ENCODE measurements at regions not wholly inside any gene's neighbourhood (a gene's known extent, or its start where the extent isn't known, plus 50 kb on each side); places are given as distances from the start of the nearest gene placed in this dataset.
A peak's percentile ranks its signal among the peaks of the same experiment; 100 is the strongest.

- H3K36me3 ChIP-seq (replicated peaks; ENCODE audit: insufficient read depth, low read depth), result no peaks in the 10 kb centered on the region
- no peaks in the 10 kb centered on the region for H3K27me3 ChIP-seq
- WGBS (ENCODE audit: low lambda C conversion rate, missing lambda C conversion rate), result 10% methylated on average over 3 of the region's 3 CpGs
- H2AFZ ChIP-seq, result no peak overlapping the region
- no peaks in the 10 kb centered on the region for H3K9me2 ChIP-seq (replicated peaks; ENCODE audit: insufficient read depth)
- no peak for DNase-seq (ENCODE audit: low spot score)
- H3K4me2 ChIP-seq, result no peak overlapping the region
- H3K9me3 ChIP-seq (ENCODE audit: low read depth), result no peaks in the 10 kb centered on the region
- no peak overlapping the region for H3K27ac ChIP-seq
- no peak overlapping the region for H3K4me3 ChIP-seq
- H3K79me2 ChIP-seq, result no peaks in the 10 kb centered on the region
- TF ChIP-seq EZH2 (IDR thresholded peaks at IDR 0.05; ENCODE audit: borderline replicate concordance), result no peak
- no peak for TF ChIP-seq CTCF (IDR thresholded peaks at IDR 0.05; ENCODE audit: poor library complexity)
- no peak for TF ChIP-seq EZH2phosphoT487 (IDR thresholded peaks at IDR 0.05; ENCODE audit: low read depth, severe bottlenecking, unreplicated experiment)
- H3K4me1 ChIP-seq (ENCODE audit: insufficient read depth), result peaks cover 4% of the 10 kb centered on the region
- no peaks in the 10 kb centered on the region for H4K20me1 ChIP-seq (ENCODE audit: insufficient read depth, poor library complexity, severe bottlenecking)
Observed at GRCh38 chr5:89998519-89999305, 410.8 kb downstream of the CETN3 start.

GRCh38 chr5:89996890-89997289 lies 412.7 kb downstream of the CETN3 start:
- no peaks in the 10 kb centered on the region for H4K20me1 ChIP-seq (ENCODE audit: insufficient read depth, poor library complexity, severe bottlenecking)
- peaks cover 4% of the 10 kb centered on the region for H3K4me1 ChIP-seq (ENCODE audit: insufficient read depth)
- H3K36me3 ChIP-seq (replicated peaks; ENCODE audit: insufficient read depth, low read depth), result no peaks in the 10 kb centered on the region
- H3K27ac ChIP-seq, result no peak overlapping the region
- WGBS (ENCODE audit: low lambda C conversion rate, missing lambda C conversion rate), result 72% methylated on average over 5 of the region's 5 CpGs
- no peaks in the 10 kb centered on the region for H3K79me2 ChIP-seq
- no peaks in the 10 kb centered on the region for H3K9me3 ChIP-seq (ENCODE audit: low read depth)
- no peak overlapping the region for H3K4me2 ChIP-seq
- no peaks in the 10 kb centered on the region for H3K9me2 ChIP-seq (replicated peaks; ENCODE audit: insufficient read depth)
- no peak overlapping the region for H3K4me3 ChIP-seq
- no peak overlapping the region for H2AFZ ChIP-seq
- DNase-seq (ENCODE audit: low spot score), result peak; percentile 45
- no peaks in the 10 kb centered on the region for H3K27me3 ChIP-seq
- no peak for TF ChIP-seq EZH2 (IDR thresholded peaks at IDR 0.05; ENCODE audit: borderline replicate concordance)
- peak; percentile 97 for TF ChIP-seq EZH2phosphoT487 (IDR thresholded peaks at IDR 0.05; ENCODE audit: low read depth, severe bottlenecking, unreplicated experiment)

GRCh38 chr5:89996335-89996734 lies 413.2 kb downstream of the CETN3 start:
- Histone ChIP-seq H3K79me2 (no peaks in the 10 kb centered on the region), H4K20me1 (ENCODE audit: insufficient read depth, poor library complexity, severe bottlenecking) (no peaks in the 10 kb centered on the region), H3K4me2 (no peak overlapping the region), H3K9me2 (replicated peaks; ENCODE audit: insufficient read depth) (no peaks in the 10 kb centered on the region), H3K4me1 (ENCODE audit: insufficient read depth) (peaks cover 4% of the 10 kb centered on the region), H3K4me3 (no peak overlapping the region), H3K36me3 (replicated peaks; ENCODE audit: insufficient read depth, low read depth) (no peaks in the 10 kb centered on the region), H3K9me3 (ENCODE audit: low read depth) (no peaks in the 10 kb centered on the region), H3K27ac (no peak overlapping the region), H2AFZ (no peak overlapping the region), H3K27me3 (no peaks in the 10 kb centered on the region)
- 83% methylated on average over 1 of the region's 1 CpG for WGBS (ENCODE audit: low lambda C conversion rate, missing lambda C conversion rate)
- DNase-seq (ENCODE audit: low spot score), result no peak
- no peak for TF ChIP-seq EZH2phosphoT487 (IDR thresholded peaks at IDR 0.05; ENCODE audit: low read depth, severe bottlenecking, unreplicated experiment)
- no peak for TF ChIP-seq CTCF (IDR thresholded peaks at IDR 0.05; ENCODE audit: poor library complexity)
- TF ChIP-seq EZH2 (IDR thresholded peaks at IDR 0.05; ENCODE audit: borderline replicate concordance), result no peak

GRCh38 chr5:89994266-89994665 lies 415.3 kb downstream of the CETN3 start:
- DNase-seq (ENCODE audit: low spot score), result no peak
- no peaks in the 10 kb centered on the region for H3K79me2 ChIP-seq
- no peak overlapping the region for H3K4me2 ChIP-seq
- H2AFZ ChIP-seq, result no peak overlapping the region
- no peak for TF ChIP-seq EZH2 (IDR thresholded peaks at IDR 0.05; ENCODE audit: borderline replicate concordance)
- TF ChIP-seq EZH2phosphoT487 (IDR thresholded peaks at IDR 0.05; ENCODE audit: low read depth, severe bottlenecking, unreplicated experiment), result no peak
- no peak for TF ChIP-seq CTCF (IDR thresholded peaks at IDR 0.05; ENCODE audit: poor library complexity)
- no peaks in the 10 kb centered on the region for H3K27me3 ChIP-seq
- H4K20me1 ChIP-seq (ENCODE audit: insufficient read depth, poor library complexity, severe bottlenecking), result no peaks in the 10 kb centered on the region
- H3K9me2 ChIP-seq (replicated peaks; ENCODE audit: insufficient read depth), result no peaks in the 10 kb centered on the region
- no peaks in the 10 kb centered on the region for H3K9me3 ChIP-seq (ENCODE audit: low read depth)
- no peak overlapping the region for H3K27ac ChIP-seq
- H3K4me3 ChIP-seq, result no peak overlapping the region
- no peaks in the 10 kb centered on the region for H3K36me3 ChIP-seq (replicated peaks; ENCODE audit: insufficient read depth, low read depth)
- H3K4me1 ChIP-seq (ENCODE audit: insufficient read depth), result peaks cover 4% of the 10 kb centered on the region
